ENCODE measurements at regions not wholly inside any gene's neighbourhood (a gene's known extent, or its start where the extent isn't known, plus 50 kb on each side); places are given as distances from the start of the nearest gene placed in this dataset.
A peak's percentile ranks its signal among the peaks of the same experiment; 100 is the strongest.

- H3K27me3 ChIP-seq (ENCODE audit: insufficient read depth, low read depth, low read length) = no peaks in the 10 kb centered on the region
- no peak overlapping the region for H3K4me2 ChIP-seq (ENCODE audit: low read length)
Observed at GRCh38 chr18:77608807-77609206, 359.2 kb downstream of the GALR1 start.

DNA sequence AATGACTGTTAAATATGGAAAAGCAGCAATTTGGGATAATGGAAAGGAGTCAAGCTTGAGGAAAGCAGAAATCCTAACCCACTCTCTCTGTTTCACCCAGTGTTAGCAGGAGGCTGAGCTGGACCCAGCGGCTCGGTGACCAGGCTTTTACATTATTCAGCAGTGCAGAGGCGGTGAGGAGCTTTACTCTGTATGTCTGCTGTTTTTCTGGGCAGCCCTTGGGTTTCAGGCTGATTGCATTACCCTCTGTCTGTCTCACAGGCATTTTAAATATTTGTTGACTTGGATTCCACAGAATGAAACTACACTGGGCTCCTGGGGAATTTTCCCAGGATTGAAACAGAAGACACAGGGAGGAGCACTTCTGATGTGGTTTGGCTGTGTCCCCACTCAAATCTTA, 368.0 kb downstream of the GALR1 start:
- Histone ChIP-seq H3K36me3 (ENCODE audit: insufficient read depth, low read length) (no peaks in the 10 kb centered on the region), H3K4me3 (ENCODE audit: low read length) (no peak overlapping the region)

More at GRCh38 chr18:77608807-77609206, 359.2 kb downstream of the GALR1 start:
- Histone ChIP-seq H4K20me1 (ENCODE audit: insufficient read depth) (no peaks in the 10 kb centered on the region), H3K4me3 (ENCODE audit: low read length) (no peak overlapping the region), H3K27ac (ENCODE audit: low read length) (no peak overlapping the region), H3K9ac (ENCODE audit: low read length) (no peak overlapping the region), H3F3A (ENCODE audit: insufficient read depth, low read length, poor library complexity, severe bottlenecking) (no peaks in the 10 kb centered on the region), H3K9me3 (ENCODE audit: low read length) (no peaks in the 10 kb centered on the region), H2AFZ (ENCODE audit: low read depth, low read length) (no peak overlapping the region), H3K36me3 (ENCODE audit: insufficient read depth, low read length) (no peaks in the 10 kb centered on the region), H3K79me2 (replicated peaks; ENCODE audit: insufficient read depth, low read length) (no peaks in the 10 kb centered on the region), H3K9me2 (ENCODE audit: insufficient read depth, low read length) (no peaks in the 10 kb centered on the region)
- no peak for TF ChIP-seq CTCF (IDR thresholded peaks at IDR 0.05; ENCODE audit: poor library complexity, severe bottlenecking)
- TF ChIP-seq, protein P1, sequence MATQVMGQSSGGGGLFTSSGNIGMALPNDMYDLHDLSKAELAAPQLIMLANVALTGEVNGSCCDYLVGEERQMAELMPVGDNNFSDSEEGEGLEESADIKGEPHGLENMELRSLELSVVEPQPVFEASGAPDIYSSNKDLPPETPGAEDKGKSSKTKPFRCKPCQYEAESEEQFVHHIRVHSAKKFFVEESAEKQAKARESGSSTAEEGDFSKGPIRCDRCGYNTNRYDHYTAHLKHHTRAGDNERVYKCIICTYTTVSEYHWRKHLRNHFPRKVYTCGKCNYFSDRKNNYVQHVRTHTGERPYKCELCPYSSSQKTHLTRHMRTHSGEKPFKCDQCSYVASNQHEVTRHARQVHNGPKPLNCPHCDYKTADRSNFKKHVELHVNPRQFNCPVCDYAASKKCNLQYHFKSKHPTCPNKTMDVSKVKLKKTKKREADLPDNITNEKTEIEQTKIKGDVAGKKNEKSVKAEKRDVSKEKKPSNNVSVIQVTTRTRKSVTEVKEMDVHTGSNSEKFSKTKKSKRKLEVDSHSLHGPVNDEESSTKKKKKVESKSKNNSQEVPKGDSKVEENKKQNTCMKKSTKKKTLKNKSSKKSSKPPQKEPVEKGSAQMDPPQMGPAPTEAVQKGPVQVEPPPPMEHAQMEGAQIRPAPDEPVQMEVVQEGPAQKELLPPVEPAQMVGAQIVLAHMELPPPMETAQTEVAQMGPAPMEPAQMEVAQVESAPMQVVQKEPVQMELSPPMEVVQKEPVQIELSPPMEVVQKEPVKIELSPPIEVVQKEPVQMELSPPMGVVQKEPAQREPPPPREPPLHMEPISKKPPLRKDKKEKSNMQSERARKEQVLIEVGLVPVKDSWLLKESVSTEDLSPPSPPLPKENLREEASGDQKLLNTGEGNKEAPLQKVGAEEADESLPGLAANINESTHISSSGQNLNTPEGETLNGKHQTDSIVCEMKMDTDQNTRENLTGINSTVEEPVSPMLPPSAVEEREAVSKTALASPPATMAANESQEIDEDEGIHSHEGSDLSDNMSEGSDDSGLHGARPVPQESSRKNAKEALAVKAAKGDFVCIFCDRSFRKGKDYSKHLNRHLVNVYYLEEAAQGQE (IDR thresholded peaks at IDR 0.05; ENCODE audit: borderline replicate concordance) = no peak
- no peak for TF ChIP-seq POLR2AphosphoS5 (IDR thresholded peaks at IDR 0.05)
- no peak for TF ChIP-seq MXI1 (conservative IDR thresholded peaks at IDR 0.05; ENCODE audit: poor library complexity, severe bottlenecking)
- no peak for TF ChIP-seq TAF1 (IDR thresholded peaks at IDR 0.05; ENCODE audit: low read depth)
- TF ChIP-seq RAD21 (conservative IDR thresholded peaks at IDR 0.05) = no peak
- TF ChIP-seq SMC3 (conservative IDR thresholded peaks at IDR 0.05; ENCODE audit: poor library complexity) = no peak
- TF ChIP-seq EP300 (conservative IDR thresholded peaks at IDR 0.05; ENCODE audit: poor library complexity, severe bottlenecking) = no peak
- TF ChIP-seq EZH2 (IDR thresholded peaks at IDR 0.05; ENCODE audit: borderline replicate concordance, insufficient read depth, low read length, poor library complexity, severe bottlenecking) = no peak

More for the DNA sequence above, 368.0 kb downstream of the GALR1 start:
- Histone ChIP-seq H4K20me1 (ENCODE audit: insufficient read depth) (no peaks in the 10 kb centered on the region), H3K27me3 (ENCODE audit: insufficient read depth, low read depth, low read length) (no peaks in the 10 kb centered on the region), H3K9ac (ENCODE audit: low read length) (no peak overlapping the region), H3K27ac (ENCODE audit: low read length) (no peak overlapping the region), H3K79me2 (replicated peaks; ENCODE audit: insufficient read depth, low read length) (no peaks in the 10 kb centered on the region), H3K4me2 (ENCODE audit: low read length) (no peak overlapping the region), H3K9me2 (ENCODE audit: insufficient read depth, low read length) (no peaks in the 10 kb centered on the region), H3K9me3 (ENCODE audit: low read length) (no peaks in the 10 kb centered on the region), H3F3A (ENCODE audit: insufficient read depth, low read length, poor library complexity, severe bottlenecking) (no peaks in the 10 kb centered on the region), H2AFZ (ENCODE audit: low read depth, low read length) (no peak overlapping the region)
- TF ChIP-seq POLR2AphosphoS5 (IDR thresholded peaks at IDR 0.05) = peak; percentile 48
- TF ChIP-seq, protein P1 (IDR thresholded peaks at IDR 0.05; ENCODE audit: borderline replicate concordance) = no peak
